ENCODE measurements at regions not wholly inside any gene's neighbourhood (a gene's known extent, or its start where the extent isn't known, plus 50 kb on each side); places are given as distances from the start of the nearest gene placed in this dataset.
A peak's percentile ranks its signal among the peaks of the same experiment; 100 is the strongest.

- H3K4me3 ChIP-seq (ENCODE audit: low read depth, low read length): no peak overlapping the region
- no peak for TF ChIP-seq CTCF (IDR thresholded peaks at IDR 0.05; ENCODE audit: borderline replicate concordance, insufficient read depth, low read depth, low read length)
These were observed 278.2 kb downstream of the PTPRU start for GRCh38 chr1:29514361-29515169.

- H3K4me3 ChIP-seq (ENCODE audit: low read depth, low read length): no peak overlapping the region
- TF ChIP-seq CTCF (IDR thresholded peaks at IDR 0.05; ENCODE audit: borderline replicate concordance, insufficient read depth, low read depth, low read length): peak; percentile 46; the same call in 1 of the 2 replicates
These were observed 277.0 kb downstream of the PTPRU start for GRCh38 chr1:29513357-29513756.

GRCh38 chr1:29511436-29511835 lies 275.1 kb downstream of the PTPRU start:
- no peak overlapping the region for H3K4me3 ChIP-seq (ENCODE audit: low read depth, low read length)
- no peak for TF ChIP-seq CTCF (IDR thresholded peaks at IDR 0.05; ENCODE audit: borderline replicate concordance, insufficient read depth, low read depth, low read length)

- TF ChIP-seq CTCF (IDR thresholded peaks at IDR 0.05; ENCODE audit: borderline replicate concordance, insufficient read depth, low read depth, low read length): no peak
- H3K4me3 ChIP-seq (ENCODE audit: low read depth, low read length): no peak overlapping the region
These were observed 272.3 kb downstream of the PTPRU start for GRCh38 chr1:29508458-29509107.

GRCh38 chr1:29506678-29507225 lies 270.4 kb downstream of the PTPRU start:
- TF ChIP-seq CTCF (IDR thresholded peaks at IDR 0.05; ENCODE audit: borderline replicate concordance, insufficient read depth, low read depth, low read length): no peak
- H3K4me3 ChIP-seq (ENCODE audit: low read depth, low read length): no peak overlapping the region

DNA sequence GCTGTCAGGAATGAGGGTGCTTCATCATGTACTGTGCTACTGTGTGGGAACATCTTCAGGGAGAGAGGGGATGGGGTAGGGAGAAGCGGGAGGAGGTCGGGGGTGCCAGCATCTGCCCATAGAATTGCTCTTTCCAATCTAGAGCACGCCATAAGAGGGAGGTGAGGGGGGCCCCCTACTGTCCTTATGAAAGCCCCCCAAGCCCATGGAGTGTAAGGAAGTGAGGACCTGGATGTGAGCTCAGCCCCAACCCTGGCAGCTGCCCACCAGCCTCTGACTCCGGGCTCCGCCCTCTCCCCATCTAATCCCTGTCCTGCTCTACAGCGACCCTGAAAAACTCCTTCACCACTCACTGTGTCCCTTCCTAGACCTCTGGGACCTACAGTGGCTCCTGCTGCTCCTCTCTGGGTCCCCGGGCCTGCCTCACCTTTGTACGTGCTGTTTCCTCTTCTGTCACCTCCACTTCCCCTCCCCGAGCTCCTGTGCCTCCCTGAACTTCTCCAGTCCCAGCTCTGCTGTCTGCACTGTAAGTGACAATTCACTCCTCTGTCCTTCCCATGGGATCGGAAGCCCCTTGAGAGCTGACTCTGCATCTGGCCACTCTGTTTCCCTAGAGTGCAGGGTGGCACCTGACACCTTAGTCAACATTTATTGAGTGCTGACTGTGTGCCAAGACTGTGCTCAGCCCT lies 269.4 kb downstream of the PTPRU start:
- no peak for TF ChIP-seq CTCF (IDR thresholded peaks at IDR 0.05; ENCODE audit: borderline replicate concordance, insufficient read depth, low read depth, low read length)
- no peak overlapping the region for H3K4me3 ChIP-seq (ENCODE audit: low read depth, low read length)

Measured in GM12875 (cell line).